SK-N-SH (cell line): ENCODE measurements at regions not wholly inside any gene's neighbourhood (a gene's known extent, or its start where the extent isn't known, plus 50 kb on each side); places are given as distances from the start of the nearest gene placed in this dataset.

Source experiments
- CTCF ChIA-PET: fragments of 300-600, 350-600 bp; formaldehyde crosslinking; extraction: SDS; loops from one replicate; lab custom pipeline; 2021; lab: Yijun Ruan, JAX
- POLR2A ChIA-PET: fragments of 350-600 bp; sonication (Branson Sonifier 250); formaldehyde crosslinking; extraction: SDS; loops from one replicate; lab custom pipeline; 2020; ENCODE audit warnings: antibody characterized with exemption, inconsistent platforms; lab: Yijun Ruan, JAX
- DNase-seq: peaks from one replicate; pipeline ENCODE4 v3.0.0; 2012
- H2AFZ ChIP-seq: fragments of 200-600 bp; sonication (generic); 2 replicates; pipeline ENCODE4 v1.8.1; 2016; ENCODE audit warnings: antibody characterized with exemption, mild to moderate bottlenecking, low read depth
- H3F3A ChIP-seq: fragments of 200-600 bp; sonication (generic); replicated peaks from 2 replicates; pipeline ENCODE3; 2016; ENCODE audit warnings: antibody characterized with exemption, mild to moderate bottlenecking; ENCODE audit not compliant: insufficient read depth
- H3K27ac ChIP-seq, 2 experiments: fragments of 200-500 bp in 1 of 2; fragments of 200-600 bp in 1 of 2; sonication (Bioruptor generic) in 1 of 2; sonication (generic), shearing (Covaris generic) in 1 of 2; 2 replicates each; pipeline versions ENCODE4 v1.5.1 to v1.6.1; 2014 to 2016; ENCODE audit warnings: low read depth in 2 of 2, inconsistent platforms in 1 of 2, low read length in 1 of 2, mild to moderate bottlenecking in 1 of 2, mixed read lengths in 1 of 2
- H3K27me3 ChIP-seq: fragments of 200-600 bp; sonication (generic), shearing (Covaris generic); 2 replicates; pipeline ENCODE4 v1.6.1; 2016; ENCODE audit warnings: mixed run types; ENCODE audit not compliant: insufficient read depth
- H3K36me3 ChIP-seq, 2 experiments: fragments of 200-500 bp in 1 of 2; fragments of 200-600 bp in 1 of 2; sonication (Bioruptor generic) in 1 of 2; sonication (generic) in 1 of 2; replicated peaks in 1 of 2; 2 replicates each; pipeline versions ENCODE3 to v1.5.1; 2014 to 2016; ENCODE audit warnings: low read length in 1 of 2, mild to moderate bottlenecking in 1 of 2; ENCODE audit not compliant: insufficient read depth in 2 of 2, control insufficient read depth in 1 of 2
- H3K4me1 ChIP-seq, 2 experiments: fragments of 200-500 bp in 1 of 2; fragments of 200-600 bp in 1 of 2; sonication (Bioruptor generic) in 1 of 2; sonication (generic), shearing (Covaris generic) in 1 of 2; 2 replicates each; pipeline versions ENCODE4 v1.5.1 to v1.6.1; 2014 to 2016; ENCODE audit warnings: low read depth in 1 of 2, low read length in 1 of 2, mixed run types in 1 of 2; ENCODE audit not compliant: insufficient read depth in 2 of 2, control insufficient read depth in 1 of 2
- H3K4me2 ChIP-seq: fragments of 200-600 bp; sonication (generic), shearing (Covaris generic); 2 replicates; pipeline ENCODE4 v1.6.1; 2017; ENCODE audit warnings: mixed run types
- H3K4me3 ChIP-seq, 2 experiments: fragments of 200-500 bp in 1 of 2; fragments of 200-600 bp in 1 of 2; sonication (Bioruptor generic) in 1 of 2; sonication (generic), shearing (Covaris generic) in 1 of 2; 2 replicates each; pipeline versions ENCODE4 v1.5.1 to v1.8.1; 2014 to 2016; ENCODE audit warnings: low read depth in 2 of 2, inconsistent platforms in 1 of 2, low read length in 1 of 2, mild to moderate bottlenecking in 1 of 2, mixed read lengths in 1 of 2, moderate library complexity in 1 of 2
- H3K79me2 ChIP-seq: fragments of 200-600 bp; sonication (generic); 2 replicates; pipeline ENCODE4 v1.8.1; 2017; ENCODE audit warnings: mild to moderate bottlenecking; ENCODE audit not compliant: insufficient read depth
- H3K9ac ChIP-seq: fragments of 200-600 bp; sonication (generic); 2 replicates; pipeline ENCODE4 v1.6.1; 2017; ENCODE audit warnings: mixed run types
- H3K9me2 ChIP-seq: fragments of 200-600 bp; sonication (generic); 2 replicates; pipeline ENCODE4 v1.6.1; 2017; ENCODE audit warnings: mixed run types
- H3K9me3 ChIP-seq: fragments of 200-600 bp; sonication (generic); 2 replicates; pipeline ENCODE4 v1.6.1; 2017; ENCODE audit warnings: mixed run types, mild to moderate bottlenecking, moderate library complexity
- H4K20me1 ChIP-seq: fragments of 200-600 bp; sonication (generic); 2 replicates; pipeline ENCODE4 v1.6.1; 2017; ENCODE audit warnings: mild to moderate bottlenecking, mixed run types; ENCODE audit not compliant: insufficient read depth
- FOSL2 ChIP-seq: IDR thresholded peaks from 2 replicates; pipeline ENCODE4 v1.4.0; 2012; ENCODE audit warnings: low read depth, mild to moderate bottlenecking, moderate library complexity, borderline replicate concordance
- JUND ChIP-seq: IDR thresholded peaks from 2 replicates; pipeline ENCODE4 v1.4.0; 2012
- MEF2A ChIP-seq: IDR thresholded peaks from 2 replicates; pipeline ENCODE4 v1.4.0; 2012; ENCODE audit warnings: low read depth, borderline replicate concordance
- MXI1 ChIP-seq: IDR thresholded peaks from 2 replicates; pipeline ENCODE4 v1.6.1; 2012; ENCODE audit warnings: mild to moderate bottlenecking, low read depth, low read length, improper control_type of control experiment
- NFIC ChIP-seq: IDR thresholded peaks from 2 replicates; pipeline ENCODE4 v1.4.0; 2012; ENCODE audit warnings: borderline replicate concordance
- RFX5 ChIP-seq: IDR thresholded peaks from 2 replicates; pipeline ENCODE4 v1.6.1; 2012; ENCODE audit warnings: mild to moderate bottlenecking, improper control_type of control experiment, low read length
- RXRA ChIP-seq: IDR thresholded peaks from 2 replicates; pipeline ENCODE4 v1.4.0; 2012; ENCODE audit warnings: low read depth, mild to moderate bottlenecking, borderline replicate concordance
- SMC3 ChIP-seq: IDR thresholded peaks from 2 replicates; pipeline ENCODE4 v1.6.1; 2012; ENCODE audit warnings: low read depth, low read length, improper control_type of control experiment
- YY1 ChIP-seq: IDR thresholded peaks from 2 replicates; pipeline ENCODE4 v1.4.0; 2012; ENCODE audit warnings: low read depth, mild to moderate bottlenecking
- WGBS: methylation state at CpG from one replicate; pipeline ENCODE4 v1.1.6; 2017; ENCODE audit warnings: low lambda C conversion rate; 5-methylcytosine and 5-hydroxymethylcytosine counted together
- TF ChIP-seq, protein P1 (sequence below): IDR thresholded peaks from 2 replicates; pipeline ENCODE4 v1.6.1; 2012; ENCODE audit warnings: mild to moderate bottlenecking, low read depth, low read length, moderate library complexity
- TF ChIP-seq, protein P2 (sequence below): fragments of 150-350 bp; IDR thresholded peaks from 2 replicates; pipeline ENCODE4 v1.6.1; 2017; ENCODE audit warnings: antibody characterized with exemption, low read length, low read depth, borderline replicate concordance
- TF ChIP-seq, protein P3 (sequence below): IDR thresholded peaks from 2 replicates; pipeline ENCODE4 v1.4.0; 2012; ENCODE audit warnings: low read depth, borderline replicate concordance

DNA sequence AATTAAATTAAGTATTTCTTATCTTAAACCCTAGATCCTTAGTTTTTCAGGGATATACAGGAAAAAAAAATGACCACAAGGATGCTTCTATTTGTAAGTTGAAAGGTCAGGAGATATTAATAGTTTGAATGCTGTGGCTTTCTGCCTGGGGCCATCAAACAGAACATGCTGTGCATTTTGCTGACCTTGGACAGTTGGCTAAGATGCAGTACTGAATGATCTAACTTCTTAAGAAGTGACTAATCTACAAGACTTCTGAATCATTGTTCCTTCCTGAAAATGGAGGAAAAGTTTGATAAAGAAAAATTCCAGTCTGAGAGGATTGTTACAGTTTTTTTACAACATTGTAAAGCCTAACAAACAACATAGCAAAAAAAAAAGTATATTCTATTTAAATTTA, 237.8 kb upstream of the JADE1 start (continued):
- TF ChIP-seq YY1, result peak; percentile 72; the same call in 1 of the 2 replicates
- TF ChIP-seq, protein P1, sequence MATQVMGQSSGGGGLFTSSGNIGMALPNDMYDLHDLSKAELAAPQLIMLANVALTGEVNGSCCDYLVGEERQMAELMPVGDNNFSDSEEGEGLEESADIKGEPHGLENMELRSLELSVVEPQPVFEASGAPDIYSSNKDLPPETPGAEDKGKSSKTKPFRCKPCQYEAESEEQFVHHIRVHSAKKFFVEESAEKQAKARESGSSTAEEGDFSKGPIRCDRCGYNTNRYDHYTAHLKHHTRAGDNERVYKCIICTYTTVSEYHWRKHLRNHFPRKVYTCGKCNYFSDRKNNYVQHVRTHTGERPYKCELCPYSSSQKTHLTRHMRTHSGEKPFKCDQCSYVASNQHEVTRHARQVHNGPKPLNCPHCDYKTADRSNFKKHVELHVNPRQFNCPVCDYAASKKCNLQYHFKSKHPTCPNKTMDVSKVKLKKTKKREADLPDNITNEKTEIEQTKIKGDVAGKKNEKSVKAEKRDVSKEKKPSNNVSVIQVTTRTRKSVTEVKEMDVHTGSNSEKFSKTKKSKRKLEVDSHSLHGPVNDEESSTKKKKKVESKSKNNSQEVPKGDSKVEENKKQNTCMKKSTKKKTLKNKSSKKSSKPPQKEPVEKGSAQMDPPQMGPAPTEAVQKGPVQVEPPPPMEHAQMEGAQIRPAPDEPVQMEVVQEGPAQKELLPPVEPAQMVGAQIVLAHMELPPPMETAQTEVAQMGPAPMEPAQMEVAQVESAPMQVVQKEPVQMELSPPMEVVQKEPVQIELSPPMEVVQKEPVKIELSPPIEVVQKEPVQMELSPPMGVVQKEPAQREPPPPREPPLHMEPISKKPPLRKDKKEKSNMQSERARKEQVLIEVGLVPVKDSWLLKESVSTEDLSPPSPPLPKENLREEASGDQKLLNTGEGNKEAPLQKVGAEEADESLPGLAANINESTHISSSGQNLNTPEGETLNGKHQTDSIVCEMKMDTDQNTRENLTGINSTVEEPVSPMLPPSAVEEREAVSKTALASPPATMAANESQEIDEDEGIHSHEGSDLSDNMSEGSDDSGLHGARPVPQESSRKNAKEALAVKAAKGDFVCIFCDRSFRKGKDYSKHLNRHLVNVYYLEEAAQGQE, result no peak
- peak; percentile 84 for TF ChIP-seq JUND
- peak; percentile 93 for TF ChIP-seq MEF2A

DNA sequence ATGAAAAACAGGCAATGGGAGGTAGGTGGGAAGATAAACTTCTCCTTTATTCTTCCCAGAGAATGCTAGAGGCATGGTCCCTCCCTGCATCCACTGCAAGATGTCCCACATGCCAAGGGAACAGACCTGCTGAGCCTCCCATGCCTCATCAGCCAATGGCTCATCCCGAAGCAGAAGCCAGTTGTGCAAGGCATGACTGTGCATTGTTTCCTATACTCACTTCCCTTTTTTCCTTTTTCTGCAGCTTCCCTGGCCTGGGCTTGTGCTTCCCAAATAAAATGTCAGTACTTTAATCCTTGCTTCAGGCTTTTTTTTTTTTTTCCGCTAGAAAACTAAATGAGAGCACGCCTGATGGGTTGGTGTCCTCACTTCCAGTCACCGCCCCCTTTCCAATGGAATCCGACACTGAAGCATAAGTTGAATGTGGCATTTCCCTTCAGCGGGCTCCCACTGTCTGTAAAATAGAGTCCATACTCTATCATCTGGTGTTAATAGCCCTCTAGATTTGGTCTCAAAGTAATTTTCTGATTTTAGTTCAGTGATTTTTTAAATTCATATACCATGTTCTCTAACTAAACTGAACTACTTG, 239.0 kb upstream of the JADE1 start:
- Histone ChIP-seq H3K4me2 (no peak overlapping the region), H3K4me1 (peaks cover 2 to 24% of the 10 kb centered on the region in 2 experiments), H3K79me2 (no peaks in the 10 kb centered on the region), H3K27me3 (no peaks in the 10 kb centered on the region), H3K4me3 (no peak overlapping the region), H3K27ac (0 out of 4 replicates have a peak overlapping the region, but pooled peaks of 1 of the 2 experiments have one; percentile 55), H3F3A (peaks cover 21% of the 10 kb centered on the region), H3K9me2 (no peaks in the 10 kb centered on the region), H3K9me3 (no peaks in the 10 kb centered on the region), H3K36me3 (no peaks in the 10 kb centered on the region), H3K9ac (no peak overlapping the region), H4K20me1 (no peaks in the 10 kb centered on the region), H2AFZ (no peak overlapping the region)
- DNase-seq, result no peak
- ChIA-PET CTCF (no interaction called here), POLR2A (no interaction called here)
- no peak for TF ChIP-seq SMC3
- TF ChIP-seq NFIC, result no peak
- TF ChIP-seq RFX5, result no peak
- TF ChIP-seq, protein P2, sequence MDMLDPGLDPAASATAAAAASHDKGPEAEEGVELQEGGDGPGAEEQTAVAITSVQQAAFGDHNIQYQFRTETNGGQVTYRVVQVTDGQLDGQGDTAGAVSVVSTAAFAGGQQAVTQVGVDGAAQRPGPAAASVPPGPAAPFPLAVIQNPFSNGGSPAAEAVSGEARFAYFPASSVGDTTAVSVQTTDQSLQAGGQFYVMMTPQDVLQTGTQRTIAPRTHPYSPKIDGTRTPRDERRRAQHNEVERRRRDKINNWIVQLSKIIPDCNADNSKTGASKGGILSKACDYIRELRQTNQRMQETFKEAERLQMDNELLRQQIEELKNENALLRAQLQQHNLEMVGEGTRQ, result no peak
- no peak for TF ChIP-seq RXRA
- TF ChIP-seq YY1, result no peak
- no peak for TF ChIP-seq FOSL2
- TF ChIP-seq MXI1, result no peak
- TF ChIP-seq, protein P3, sequence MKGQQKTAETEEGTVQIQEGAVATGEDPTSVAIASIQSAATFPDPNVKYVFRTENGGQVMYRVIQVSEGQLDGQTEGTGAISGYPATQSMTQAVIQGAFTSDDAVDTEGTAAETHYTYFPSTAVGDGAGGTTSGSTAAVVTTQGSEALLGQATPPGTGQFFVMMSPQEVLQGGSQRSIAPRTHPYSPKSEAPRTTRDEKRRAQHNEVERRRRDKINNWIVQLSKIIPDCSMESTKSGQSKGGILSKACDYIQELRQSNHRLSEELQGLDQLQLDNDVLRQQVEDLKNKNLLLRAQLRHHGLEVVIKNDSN, result no peak
- 84% methylated on average over 6 of the region's 6 CpGs for WGBS
